ENCODE measurements at regions not wholly inside any gene's neighbourhood (a gene's known extent, or its start where the extent isn't known, plus 50 kb on each side); places are given as distances from the start of the nearest gene placed in this dataset.

- TF ChIP-seq, protein P1, sequence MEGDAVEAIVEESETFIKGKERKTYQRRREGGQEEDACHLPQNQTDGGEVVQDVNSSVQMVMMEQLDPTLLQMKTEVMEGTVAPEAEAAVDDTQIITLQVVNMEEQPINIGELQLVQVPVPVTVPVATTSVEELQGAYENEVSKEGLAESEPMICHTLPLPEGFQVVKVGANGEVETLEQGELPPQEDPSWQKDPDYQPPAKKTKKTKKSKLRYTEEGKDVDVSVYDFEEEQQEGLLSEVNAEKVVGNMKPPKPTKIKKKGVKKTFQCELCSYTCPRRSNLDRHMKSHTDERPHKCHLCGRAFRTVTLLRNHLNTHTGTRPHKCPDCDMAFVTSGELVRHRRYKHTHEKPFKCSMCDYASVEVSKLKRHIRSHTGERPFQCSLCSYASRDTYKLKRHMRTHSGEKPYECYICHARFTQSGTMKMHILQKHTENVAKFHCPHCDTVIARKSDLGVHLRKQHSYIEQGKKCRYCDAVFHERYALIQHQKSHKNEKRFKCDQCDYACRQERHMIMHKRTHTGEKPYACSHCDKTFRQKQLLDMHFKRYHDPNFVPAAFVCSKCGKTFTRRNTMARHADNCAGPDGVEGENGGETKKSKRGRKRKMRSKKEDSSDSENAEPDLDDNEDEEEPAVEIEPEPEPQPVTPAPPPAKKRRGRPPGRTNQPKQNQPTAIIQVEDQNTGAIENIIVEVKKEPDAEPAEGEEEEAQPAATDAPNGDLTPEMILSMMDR (IDR thresholded peaks at IDR 0.05) = no peak
- H3K9me3 ChIP-seq = no peaks in the 10 kb centered on the region
- no peaks in the 10 kb centered on the region for H3K27me3 ChIP-seq
- no peak for DNase-seq
- H3K27ac ChIP-seq = no peak overlapping the region
- no peak overlapping the region for H3K4me3 ChIP-seq
- no peaks in the 10 kb centered on the region for H3K36me3 ChIP-seq
- H3K4me1 ChIP-seq = no peaks in the 10 kb centered on the region
- intact Hi-C loops (cut with DNase I; ENCODE audit: low total_unique reads) = no loop called here
These were observed 113.6 kb downstream of the GALC start for GRCh38 chr14:87879389-87879788.

DNA sequence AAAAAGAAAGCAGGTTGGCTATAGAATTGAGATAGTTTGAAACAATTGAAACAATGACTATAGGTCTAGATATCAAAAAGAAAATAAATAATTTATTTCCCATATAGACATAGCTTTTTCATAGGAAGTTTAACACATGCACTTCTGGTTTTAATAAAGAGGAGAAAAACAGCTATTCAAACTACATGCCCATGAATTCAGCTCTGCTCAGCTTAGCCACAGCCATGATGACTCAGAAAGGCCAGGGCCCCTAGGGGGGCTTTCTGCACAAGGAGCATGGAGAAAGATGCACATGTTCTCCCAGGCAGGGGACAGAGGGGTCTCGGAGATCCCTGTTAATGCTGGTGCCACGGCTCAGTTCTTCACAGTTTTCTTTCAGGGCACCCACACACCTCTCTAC, 114.0 kb downstream of the GALC start:
- TF ChIP-seq, protein P1 (IDR thresholded peaks at IDR 0.05) = no peak
- Histone ChIP-seq H3K36me3 (no peaks in the 10 kb centered on the region), H3K4me1 (no peaks in the 10 kb centered on the region), H3K9me3 (no peaks in the 10 kb centered on the region), H3K27ac (no peak overlapping the region), H3K4me3 (no peak overlapping the region), H3K27me3 (no peaks in the 10 kb centered on the region)
- no peak for DNase-seq
- intact Hi-C loops (cut with DNase I; ENCODE audit: low total_unique reads) = no loop called here

DNA sequence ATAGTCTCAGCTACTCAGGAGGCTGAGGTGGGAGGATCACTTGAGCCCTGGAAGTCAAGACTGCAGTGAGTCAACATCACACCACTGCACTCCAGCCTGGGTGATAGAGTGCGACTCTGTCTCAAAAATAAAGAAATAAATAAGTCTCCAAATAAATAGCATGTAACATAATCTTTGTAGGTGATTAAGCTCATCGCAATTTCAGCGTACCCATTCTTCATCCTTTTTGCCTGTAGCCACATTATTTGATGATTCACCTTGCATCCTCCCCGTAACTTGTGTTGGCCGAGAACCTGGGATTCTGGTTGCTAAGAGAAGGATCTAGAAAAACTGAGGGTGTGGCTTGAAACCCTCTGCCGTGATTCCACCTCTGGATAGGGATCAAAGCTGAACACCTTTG, 115.1 kb downstream of the GALC start:
- TF ChIP-seq, protein P1 (IDR thresholded peaks at IDR 0.05) = no peak

DNA sequence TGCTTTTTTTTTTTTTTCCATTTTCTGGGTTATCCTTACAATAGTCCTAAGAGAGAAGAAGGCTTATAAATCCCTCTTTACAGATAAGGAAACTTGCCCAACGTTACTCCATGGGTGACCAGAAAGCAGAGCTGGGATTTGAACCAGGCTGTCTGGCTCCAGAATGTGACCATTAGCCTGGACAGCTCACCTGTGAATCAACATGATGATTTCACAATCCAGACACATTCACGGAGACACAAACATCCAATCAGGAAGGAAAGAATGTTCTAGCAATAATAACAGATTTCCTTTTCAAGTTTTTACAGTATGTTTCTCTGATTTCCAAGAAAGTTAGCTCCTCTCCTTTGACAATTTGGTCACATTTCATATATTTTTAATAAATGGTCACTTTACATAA, 118.3 kb downstream of the GALC start:
- TF ChIP-seq, protein P1 (IDR thresholded peaks at IDR 0.05) = no peak
- intact Hi-C loops (cut with DNase I; ENCODE audit: low total_unique reads) = no loop called here

More for the DNA sequence above, 115.1 kb downstream of the GALC start:
- Histone ChIP-seq H3K4me1 (no peaks in the 10 kb centered on the region), H3K36me3 (no peaks in the 10 kb centered on the region), H3K27ac (no peak overlapping the region), H3K9me3 (no peaks in the 10 kb centered on the region), H3K4me3 (no peak overlapping the region), H3K27me3 (no peaks in the 10 kb centered on the region)
- intact Hi-C loops (cut with DNase I; ENCODE audit: low total_unique reads) = no loop called here
- DNase-seq = no peak

GRCh38 chr14:87873741-87874140, 119.2 kb downstream of the GALC start:
- Histone ChIP-seq H3K27me3 (no peaks in the 10 kb centered on the region), H3K4me3 (no peak overlapping the region), H3K36me3 (no peaks in the 10 kb centered on the region), H3K4me1 (no peaks in the 10 kb centered on the region), H3K27ac (no peak overlapping the region), H3K9me3 (no peaks in the 10 kb centered on the region)
- no peak for DNase-seq
- intact Hi-C loops (cut with DNase I; ENCODE audit: low total_unique reads) = no loop called here
- TF ChIP-seq, protein P1 (IDR thresholded peaks at IDR 0.05) = no peak

More for the DNA sequence above, 118.3 kb downstream of the GALC start:
- no peaks in the 10 kb centered on the region for H3K36me3 ChIP-seq
- no peaks in the 10 kb centered on the region for H3K4me1 ChIP-seq
- no peak for DNase-seq
- H3K9me3 ChIP-seq = no peaks in the 10 kb centered on the region
- H3K4me3 ChIP-seq = no peak overlapping the region
- no peak overlapping the region for H3K27ac ChIP-seq
- H3K27me3 ChIP-seq = no peaks in the 10 kb centered on the region
